ENCODE measurements at regions not wholly inside any gene's neighbourhood (a gene's known extent, or its start where the extent isn't known, plus 50 kb on each side); places are given as distances from the start of the nearest gene placed in this dataset.
"Not testable (repeated sequence)": the region's sequence is repeated elsewhere in the genome, so short reads cannot be mapped to it uniquely, and the experiment has no call there.

DNA sequence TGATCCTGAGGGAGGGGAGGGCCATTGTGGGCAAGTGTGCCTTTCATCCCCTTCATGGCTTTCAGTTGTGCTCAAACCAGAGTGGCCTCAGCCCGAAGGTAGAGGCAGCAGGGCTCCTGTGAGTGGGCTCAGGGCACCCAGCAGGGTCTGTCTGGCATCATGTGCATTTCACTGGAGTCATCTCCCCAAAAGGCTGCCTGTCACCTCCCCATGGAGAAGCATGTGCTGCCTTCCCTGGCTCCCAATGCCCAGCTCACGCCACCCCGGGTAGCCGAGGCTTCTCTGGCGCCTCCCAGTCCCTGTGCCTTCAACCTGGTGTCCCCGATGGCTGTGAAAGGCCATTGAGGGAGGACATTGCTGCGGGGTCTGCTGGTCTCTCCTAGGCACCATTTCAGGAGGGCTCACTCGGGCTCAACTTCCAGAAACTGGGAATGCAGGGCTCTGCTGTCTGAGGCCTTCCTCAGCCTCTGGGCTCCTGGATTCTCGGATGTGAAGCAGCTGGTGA is 213.9 kb downstream of the BANP start:
- not testable (repeated sequence) for TF ChIP-seq POLR2A (IDR thresholded peaks at IDR 0.05)
- TF ChIP-seq, protein P1, sequence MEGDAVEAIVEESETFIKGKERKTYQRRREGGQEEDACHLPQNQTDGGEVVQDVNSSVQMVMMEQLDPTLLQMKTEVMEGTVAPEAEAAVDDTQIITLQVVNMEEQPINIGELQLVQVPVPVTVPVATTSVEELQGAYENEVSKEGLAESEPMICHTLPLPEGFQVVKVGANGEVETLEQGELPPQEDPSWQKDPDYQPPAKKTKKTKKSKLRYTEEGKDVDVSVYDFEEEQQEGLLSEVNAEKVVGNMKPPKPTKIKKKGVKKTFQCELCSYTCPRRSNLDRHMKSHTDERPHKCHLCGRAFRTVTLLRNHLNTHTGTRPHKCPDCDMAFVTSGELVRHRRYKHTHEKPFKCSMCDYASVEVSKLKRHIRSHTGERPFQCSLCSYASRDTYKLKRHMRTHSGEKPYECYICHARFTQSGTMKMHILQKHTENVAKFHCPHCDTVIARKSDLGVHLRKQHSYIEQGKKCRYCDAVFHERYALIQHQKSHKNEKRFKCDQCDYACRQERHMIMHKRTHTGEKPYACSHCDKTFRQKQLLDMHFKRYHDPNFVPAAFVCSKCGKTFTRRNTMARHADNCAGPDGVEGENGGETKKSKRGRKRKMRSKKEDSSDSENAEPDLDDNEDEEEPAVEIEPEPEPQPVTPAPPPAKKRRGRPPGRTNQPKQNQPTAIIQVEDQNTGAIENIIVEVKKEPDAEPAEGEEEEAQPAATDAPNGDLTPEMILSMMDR (IDR thresholded peaks at IDR 0.05): not testable (repeated sequence)

Data from adrenal gland (tissue), 5 donors.